ENCODE measurements at regions not wholly inside any gene's neighbourhood (a gene's known extent, or its start where the extent isn't known, plus 50 kb on each side); places are given as distances from the start of the nearest gene placed in this dataset.

GRCh38 chr1:228984107-228984506 is 248.8 kb downstream of the RHOU start:
- TF ChIP-seq POLR2A (IDR thresholded peaks at IDR 0.05), result no peak
- no peak for TF ChIP-seq CTCF (IDR thresholded peaks at IDR 0.05)
